ENCODE measurements at regions not wholly inside any gene's neighbourhood (a gene's known extent, or its start where the extent isn't known, plus 50 kb on each side); places are given as distances from the start of the nearest gene placed in this dataset.

DNA sequence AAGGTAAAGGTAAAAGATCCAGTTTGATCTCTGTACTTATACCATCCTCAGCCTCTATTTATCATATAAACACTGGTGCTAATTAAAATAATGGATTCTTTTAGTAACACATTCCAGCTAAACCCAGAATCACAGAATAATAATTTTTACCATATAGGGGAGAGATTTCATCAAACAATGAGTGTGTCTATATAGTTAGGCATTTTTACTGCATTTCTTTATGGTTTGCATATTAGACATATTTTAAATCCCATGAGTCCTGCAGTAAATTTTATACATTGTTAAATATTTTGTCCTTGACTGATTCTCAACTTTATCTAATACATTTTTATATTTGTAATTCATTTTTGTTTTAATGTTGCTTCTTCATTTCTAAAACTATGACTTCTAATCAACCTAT lies 323.7 kb upstream of the AGTR1 start:
- TF ChIP-seq ESRRA (IDR thresholded peaks at IDR 0.05; ENCODE audit: low read length) (no peak), SPI1 (IDR thresholded peaks at IDR 0.05; ENCODE audit: borderline replicate concordance, insufficient read depth, low read depth, low read length) (no peak), EP300 (IDR thresholded peaks at IDR 0.05; ENCODE audit: borderline replicate concordance in 1 of 2, control insufficient read depth in 1 of 2, low read depth in 2 of 2, low read length in 2 of 2) (no peak), CTCF (IDR thresholded peaks at IDR 0.05 in 2 of 3, conservative IDR thresholded peaks at IDR 0.05 in 1 of 3; ENCODE audit: control insufficient read depth in 2 of 3, extremely low read depth in 1 of 3, insufficient read depth in 1 of 3, low read depth in 3 of 3, low read length in 3 of 3) (no peak), SP1 (IDR thresholded peaks at IDR 0.05; ENCODE audit: low read depth, low read length) (no peak), RAD21 (IDR thresholded peaks at IDR 0.05; ENCODE audit: insufficient read depth, low read depth, low read length) (no peak), MEF2A (IDR thresholded peaks at IDR 0.05; ENCODE audit: insufficient read depth, low read depth, low read length) (no peak)
